Smooth muscle cell of the brain vasculature (primary cell): ENCODE measurements at regions not wholly inside any gene's neighbourhood (a gene's known extent, or its start where the extent isn't known, plus 50 kb on each side); places are given as distances from the start of the nearest gene placed in this dataset.
"Not testable (repeated sequence)": the region's sequence is repeated elsewhere in the genome, so short reads cannot be mapped to it uniquely, and the experiment has no call there.

Experiments used
- DNase-seq: peaks from one replicate; pipeline ENCODE4 v3.0.0-alpha.2; 2012; ENCODE audit warnings: low read depth, low spot score

DNA sequence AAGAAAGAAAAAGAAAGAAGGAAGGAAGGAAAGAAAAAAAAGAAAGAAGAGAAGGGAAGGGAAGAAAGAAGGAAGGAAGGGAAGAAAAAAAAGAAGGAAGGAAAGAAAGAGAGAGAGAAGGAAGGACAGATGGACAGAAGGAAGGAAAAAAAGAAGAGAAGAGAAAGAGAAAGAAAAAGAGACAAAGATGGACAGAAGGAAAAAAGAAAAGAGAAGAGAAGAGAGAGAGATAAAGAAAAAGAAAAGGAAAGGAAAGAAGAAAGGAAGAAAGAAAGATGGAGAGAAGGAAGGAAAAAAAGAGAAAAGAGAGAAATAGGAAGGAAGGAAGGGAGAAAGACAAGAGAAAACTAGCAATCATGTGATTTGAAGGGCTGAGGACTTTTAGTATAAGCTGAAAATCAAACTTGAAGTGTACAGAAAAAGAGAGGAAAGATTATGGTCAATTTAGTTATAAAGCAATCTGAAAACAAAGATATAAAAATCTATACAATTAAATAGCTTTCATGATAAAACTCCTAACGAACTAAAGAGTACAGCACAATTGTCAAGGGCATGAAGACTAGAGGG lies 115.3 kb downstream of the LTN1 start:
- no peak for DNase-seq

DNA sequence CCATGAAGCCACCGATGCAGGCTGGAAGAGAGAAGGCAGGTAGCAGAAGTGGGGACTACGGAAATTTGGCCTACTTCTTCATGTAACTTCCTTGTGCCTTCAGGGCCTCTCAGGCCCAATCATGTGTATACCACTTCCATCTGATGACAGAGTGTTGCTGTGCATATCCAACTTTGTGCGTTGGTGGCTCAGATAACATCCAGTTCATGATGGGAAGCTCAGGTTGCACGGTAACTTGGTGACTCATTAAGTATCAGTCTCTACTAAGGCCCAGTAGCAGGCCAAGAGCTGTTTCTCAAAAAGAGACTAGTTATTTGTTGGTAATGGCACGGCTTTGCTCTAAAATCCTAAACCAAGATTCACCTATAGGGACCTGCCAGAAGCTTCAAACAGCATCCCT lies 117.6 kb downstream of the LTN1 start:
- DNase-seq = no peak

DNA sequence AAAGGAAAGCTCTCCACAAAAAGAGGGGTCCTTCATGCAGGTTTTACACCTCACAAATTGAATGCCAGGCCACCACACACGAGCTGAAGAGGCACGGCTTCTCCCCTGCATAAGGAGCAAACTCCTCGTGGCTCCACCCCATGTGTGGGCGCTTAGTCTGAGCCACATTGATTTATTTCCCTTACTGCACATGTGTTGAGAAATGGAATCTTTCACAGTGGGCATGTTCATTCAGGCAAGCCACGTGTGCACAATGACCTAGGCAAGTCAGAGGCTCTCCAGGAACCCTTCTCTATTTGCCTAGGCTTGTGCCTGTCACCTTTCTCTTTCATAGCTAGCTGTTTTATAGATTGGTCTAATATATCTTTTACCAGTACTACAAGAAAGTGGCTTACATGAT lies 120.5 kb downstream of the LTN1 start:
- DNase-seq = no peak

DNA sequence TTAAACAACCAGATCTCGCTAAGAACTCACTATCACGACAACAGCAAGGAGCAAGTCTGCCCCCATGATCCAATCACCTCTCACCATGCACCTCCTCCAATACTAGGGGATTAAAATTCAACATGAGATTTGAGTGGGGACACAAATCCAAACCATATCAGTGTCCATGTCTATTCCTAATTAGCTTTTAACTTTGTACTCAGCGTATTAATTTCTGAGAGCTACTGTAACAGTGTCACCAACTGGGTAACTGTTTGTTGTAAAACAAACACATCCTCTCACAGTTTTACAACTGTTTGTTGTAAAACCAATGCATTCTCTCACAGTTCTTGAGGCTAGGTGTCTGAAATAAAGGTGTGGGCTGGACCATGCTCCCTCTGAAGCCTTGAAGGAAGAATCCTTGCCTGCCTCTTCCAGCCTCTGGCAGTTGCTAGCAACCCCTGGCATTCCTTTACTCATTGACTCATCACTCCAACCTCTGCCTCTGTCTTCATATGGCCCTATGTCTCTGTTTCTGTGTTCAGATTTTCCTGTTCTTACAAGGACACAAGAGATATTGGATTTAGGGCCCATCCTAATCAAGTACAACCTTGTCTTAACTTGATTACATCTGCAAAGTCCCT lies 121.2 kb downstream of the LTN1 start:
- DNase-seq = no peak

DNA sequence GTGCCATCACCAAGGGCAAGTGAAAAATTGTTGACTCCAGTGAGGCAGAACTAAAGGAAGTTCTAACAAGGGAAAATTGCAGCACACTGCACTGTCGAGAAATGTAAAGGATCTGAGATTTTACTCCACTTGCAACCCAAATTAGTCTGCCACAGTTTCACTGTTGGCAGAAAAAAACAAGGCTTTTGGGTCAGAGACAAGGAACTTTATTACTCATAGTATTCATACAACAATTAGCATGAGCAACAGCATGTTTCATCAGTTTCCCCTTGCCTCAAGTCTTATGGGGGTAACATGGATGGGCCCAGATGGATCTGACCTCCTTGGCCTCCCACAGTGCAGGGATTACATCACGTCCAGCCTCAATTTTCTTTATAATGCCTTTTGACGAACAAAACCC lies 125.3 kb downstream of the LTN1 start:
- DNase-seq = no peak

DNA sequence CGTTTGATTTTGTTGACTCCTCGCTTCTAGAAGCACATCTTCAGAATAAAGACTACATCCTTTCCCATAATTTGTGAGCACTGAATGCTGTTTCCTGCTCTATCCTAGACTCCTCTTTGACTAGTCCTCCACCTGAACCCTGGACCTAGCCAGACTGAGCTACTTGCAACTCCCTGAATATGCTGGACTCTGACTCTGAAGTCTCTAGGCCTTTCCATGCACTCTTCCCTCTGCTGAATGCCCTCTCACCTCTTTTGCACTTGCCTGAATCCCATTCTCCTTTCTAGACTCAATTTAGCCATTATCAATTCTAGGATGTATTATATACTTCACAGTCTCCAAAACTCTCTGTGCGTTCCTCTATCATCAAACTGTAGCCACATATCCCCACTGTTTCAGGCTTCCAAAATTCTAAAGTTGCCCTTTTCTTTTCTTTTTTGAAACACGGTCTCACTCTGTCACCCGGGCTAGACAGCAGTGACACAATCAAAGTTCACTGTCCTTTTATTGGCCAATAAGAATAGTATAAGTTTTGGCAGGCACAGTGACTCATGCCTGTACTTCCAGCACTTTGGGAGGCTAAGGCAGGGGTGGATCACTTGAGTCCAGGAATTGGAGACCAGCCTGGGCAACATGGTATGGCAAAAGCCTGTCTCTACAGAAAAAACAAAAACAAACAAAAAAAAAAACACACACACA lies 127.0 kb downstream of the LTN1 start:
- DNase-seq = no peak

DNA sequence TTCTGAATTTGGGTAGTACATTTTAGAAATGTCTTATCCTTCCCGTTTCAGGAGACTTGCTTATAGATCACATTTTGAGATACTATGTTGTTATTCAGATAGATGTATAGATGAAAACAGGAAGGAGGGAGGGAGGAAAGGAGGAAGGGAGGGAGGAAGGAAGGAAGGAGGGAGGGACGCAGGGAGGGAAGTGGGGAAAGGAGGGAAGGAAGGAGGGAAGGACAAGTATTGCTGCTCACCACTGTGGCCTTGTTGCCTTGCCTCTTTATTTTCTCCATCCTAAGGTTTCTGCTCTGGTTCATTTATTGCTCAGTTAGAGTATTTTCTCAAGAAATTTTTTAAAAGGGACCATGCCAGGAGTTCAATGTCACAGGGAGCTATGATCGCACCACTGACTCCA lies 134.3 kb downstream of the LTN1 start:
- DNase-seq = no peak

DNA sequence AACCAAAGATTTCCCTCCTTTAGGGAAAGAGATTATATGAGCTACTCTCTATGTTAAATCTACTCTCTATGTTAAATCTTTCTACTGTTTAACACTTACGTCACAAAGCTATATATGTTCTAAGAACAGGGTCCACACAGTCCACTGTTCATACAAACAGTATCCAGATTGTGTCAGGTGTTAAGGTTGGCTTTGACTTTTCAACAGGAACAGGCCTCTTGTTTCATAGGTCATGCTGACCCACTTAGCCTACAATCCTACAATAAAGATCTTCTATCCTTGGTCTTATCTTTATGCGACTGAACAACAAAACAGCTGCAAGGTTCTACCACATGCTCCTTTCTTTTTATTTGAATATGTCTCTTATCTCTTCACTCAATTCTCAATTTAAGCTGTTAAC lies 134.9 kb downstream of the LTN1 start:
- DNase-seq = no peak

DNA sequence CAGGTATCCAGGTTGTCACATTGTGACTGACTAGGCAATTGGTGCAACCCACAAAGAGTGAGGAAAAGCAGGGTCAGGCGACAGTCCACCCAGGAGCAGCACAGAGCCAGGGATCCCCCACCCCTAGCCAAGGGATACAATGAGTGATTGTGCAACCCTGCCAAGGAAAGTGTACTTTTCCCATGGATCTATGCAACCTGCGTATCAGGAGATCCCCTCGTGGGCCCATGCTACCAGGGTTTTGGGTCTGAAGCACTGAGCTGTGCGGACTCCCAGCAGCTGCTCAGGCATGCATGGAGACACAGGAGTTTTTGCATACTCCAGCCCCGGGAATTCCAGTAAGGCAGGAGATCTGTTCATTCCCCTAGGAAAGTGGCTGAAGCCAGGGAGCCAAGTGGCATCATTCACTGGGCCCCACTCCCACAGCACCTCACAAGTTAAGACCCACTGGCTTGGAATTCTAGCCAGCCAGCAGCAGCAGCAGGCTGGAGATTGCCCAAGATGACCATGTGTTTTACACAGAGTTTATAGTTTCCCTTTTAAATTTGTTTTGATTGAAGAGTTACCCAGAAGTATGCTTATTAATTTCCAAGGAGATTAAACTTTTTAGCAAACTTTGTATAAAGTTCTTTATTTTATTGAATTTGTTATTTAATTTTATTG lies 136.0 kb downstream of the LTN1 start:
- no peak for DNase-seq

DNA sequence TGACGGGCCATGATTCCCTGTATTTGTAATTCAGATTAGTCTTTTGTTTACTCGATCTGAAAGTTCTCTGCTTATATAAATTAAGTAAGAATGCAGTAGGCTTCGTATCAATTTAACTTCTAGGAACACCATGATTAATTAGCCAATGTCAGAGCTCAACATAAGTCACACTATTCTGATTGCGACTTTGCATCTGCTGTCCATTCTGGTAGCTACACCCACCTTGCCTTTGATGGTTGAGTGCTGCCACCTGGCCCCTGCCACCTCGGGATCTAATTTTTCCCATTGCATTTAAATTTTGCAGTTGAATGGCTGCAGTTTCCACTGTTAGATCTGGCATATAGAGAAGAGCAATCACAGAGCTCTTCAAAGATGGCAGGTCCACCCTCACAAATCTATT lies 140.0 kb downstream of the LTN1 start:
- no peak for DNase-seq

DNA sequence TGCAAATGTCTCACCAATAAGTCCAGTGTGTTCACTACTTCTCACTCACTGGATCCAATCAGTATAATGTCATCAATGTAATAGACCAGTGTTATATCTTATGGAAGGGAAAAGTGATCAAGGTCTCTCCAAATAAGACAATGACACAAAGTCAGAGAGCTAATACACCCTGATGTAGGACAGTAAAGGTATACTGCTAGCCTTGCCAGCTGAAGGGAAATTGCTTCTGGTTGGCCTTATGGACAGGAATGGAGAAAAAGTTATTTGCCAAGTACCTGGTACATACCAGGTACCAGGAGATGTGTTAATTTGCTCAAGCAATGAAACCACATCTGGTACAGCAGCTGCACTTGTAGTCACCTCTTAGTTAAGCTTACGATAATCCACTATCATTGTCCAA lies 141.0 kb downstream of the LTN1 start:
- DNase-seq = no peak

DNA sequence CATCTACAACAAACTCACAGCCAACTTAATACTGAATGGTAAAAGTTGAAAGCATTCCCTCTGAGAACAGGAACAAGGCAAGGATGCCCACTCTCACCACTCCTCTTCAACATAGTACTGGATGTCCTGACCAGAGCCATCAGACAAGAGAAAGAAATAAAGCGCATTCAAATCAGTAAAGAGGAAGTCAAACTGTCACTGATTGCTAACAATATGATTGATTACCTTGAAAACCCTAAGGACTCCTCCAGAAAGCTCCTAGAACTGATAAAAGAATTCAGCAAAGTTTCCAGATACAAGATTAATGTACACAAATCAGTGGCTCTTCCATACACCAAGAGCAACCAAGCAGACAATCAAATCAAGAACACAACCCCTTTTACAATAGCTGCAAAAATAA lies 153.4 kb downstream of the LTN1 start:
- not testable (repeated sequence) for DNase-seq

DNA sequence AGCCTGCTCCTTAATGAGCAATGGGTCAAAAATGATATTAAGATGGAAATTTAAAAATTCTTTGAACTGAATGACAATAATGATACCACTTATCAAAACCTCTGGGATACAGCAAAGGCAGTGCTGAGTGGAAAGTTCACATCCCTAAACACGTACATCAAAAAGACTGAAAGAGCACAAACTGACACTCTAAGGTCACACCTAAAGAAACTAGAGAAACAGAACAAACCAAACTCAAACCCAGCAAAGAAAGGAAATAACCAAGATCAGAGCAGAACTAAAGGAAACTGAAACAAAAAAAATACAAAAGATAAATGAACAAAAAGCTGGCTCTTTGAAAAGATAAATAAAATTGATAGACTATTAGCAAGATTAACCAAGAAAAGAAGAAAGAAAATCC lies 155.3 kb downstream of the LTN1 start:
- not testable (repeated sequence) for DNase-seq

DNA sequence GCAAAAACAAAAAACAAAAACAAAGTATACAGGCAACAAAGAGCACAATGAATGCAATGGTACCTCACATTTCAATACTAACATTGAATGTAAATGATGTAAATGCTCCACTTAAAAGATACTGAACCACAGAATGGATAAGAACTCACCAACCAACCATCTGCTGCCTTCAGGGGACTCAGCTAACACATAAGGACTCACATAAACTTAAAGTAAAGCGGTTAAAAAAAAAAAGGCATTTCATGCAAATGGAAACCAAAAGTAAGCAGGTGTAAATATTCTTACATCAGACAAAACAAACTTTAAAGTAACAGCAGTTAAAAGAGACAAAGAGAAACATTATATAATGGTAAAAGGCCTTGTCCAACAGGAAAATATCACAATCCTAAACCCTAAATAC lies 156.1 kb downstream of the LTN1 start:
- DNase-seq = not testable (repeated sequence)

DNA sequence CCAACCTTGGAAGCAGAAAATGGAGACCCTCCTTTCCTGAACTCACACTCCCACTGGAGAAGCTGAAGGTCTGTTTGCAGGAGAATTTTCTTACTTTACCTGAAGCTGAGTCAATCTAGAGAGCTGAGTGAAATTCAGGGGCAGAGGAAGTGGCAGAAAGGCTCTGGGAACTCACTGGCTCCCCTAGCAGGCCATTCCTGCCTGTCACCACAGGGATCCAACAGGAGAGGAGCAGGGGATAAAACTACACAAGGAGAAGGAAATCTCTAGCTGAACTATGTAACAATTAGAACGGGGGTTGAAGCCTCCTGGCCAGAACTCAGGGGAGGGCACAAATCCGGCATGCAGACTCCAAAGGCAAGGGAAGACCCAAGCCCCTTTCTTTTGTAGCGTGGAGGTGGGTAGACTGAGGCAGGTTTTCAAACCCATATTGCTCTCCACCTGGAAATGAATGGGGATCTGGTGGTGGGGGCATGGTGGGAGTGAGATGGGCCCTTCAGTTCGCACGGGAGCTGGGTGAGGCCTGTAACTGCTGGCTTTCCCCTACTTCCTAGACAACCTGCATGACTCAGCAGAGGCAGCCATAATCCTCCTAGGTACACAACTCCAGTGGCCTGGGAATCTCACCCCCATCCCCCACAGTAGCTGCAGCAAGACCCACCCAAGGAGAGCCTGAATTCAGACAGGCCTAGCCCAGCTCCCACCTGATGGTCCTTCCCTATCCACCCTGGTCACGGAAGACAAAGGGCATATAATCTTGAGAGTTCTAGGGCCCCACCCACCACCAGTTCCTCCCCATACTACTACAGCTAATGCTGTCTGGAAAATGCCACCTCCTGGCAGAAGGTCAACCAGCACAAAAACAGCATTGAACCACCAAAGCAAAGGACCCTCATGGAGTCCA lies 158.1 kb downstream of the LTN1 start:
- no peak for DNase-seq

DNA sequence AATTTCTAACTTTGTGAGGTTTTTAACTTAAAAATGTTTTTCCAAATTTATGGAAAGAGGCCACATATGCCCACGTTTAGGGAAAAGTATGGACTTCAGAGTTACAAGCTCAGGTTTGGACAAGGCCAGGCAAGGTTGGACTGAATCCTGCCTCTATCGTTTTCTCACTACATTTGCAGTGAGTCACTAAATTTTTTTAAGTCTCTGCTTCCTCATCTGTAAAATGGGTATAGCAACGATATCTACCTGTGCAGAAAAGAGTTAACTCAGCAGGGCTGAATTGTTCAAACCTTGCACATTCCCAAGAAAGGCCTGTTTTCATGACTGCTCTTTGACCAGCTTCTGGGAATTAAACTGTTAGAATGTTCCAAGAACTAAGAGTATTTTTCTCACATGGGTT lies 159.1 kb downstream of the LTN1 start:
- no peak for DNase-seq

DNA sequence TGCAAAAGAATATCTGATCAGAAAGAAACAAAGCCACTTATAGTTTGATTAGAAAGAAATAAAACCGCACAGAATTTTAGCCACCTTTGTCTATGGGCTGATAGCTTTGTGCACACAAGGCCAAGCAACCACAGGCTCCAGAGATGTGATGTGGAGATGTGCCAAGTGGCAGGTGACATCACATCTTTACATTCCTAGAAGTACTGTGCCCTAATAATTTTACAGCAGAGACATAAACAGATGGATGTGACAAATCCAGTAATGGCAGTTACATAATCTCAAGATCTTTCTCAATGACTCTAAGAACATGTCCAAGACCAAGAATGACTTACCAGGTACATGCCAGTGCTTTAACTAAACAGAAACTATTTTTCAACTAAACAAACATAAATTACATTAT lies 159.5 kb downstream of the LTN1 start:
- DNase-seq = no peak

DNA sequence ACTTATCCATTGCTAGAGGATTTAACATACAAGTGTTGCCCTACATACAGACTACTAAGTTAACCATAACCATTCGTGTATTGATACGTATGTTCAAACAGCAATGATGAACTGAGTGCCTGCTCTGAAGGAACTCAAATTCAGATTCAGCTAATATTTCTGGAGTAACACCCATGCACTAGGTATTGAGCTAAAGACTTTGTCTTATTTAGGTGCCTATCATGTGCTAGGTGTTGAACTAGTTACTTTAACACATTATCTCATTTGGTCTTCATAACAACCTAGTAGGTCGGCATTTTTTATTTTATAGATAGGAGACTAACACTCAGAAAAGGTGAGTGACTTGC lies 160.0 kb downstream of the LTN1 start:
- DNase-seq = no peak

DNA sequence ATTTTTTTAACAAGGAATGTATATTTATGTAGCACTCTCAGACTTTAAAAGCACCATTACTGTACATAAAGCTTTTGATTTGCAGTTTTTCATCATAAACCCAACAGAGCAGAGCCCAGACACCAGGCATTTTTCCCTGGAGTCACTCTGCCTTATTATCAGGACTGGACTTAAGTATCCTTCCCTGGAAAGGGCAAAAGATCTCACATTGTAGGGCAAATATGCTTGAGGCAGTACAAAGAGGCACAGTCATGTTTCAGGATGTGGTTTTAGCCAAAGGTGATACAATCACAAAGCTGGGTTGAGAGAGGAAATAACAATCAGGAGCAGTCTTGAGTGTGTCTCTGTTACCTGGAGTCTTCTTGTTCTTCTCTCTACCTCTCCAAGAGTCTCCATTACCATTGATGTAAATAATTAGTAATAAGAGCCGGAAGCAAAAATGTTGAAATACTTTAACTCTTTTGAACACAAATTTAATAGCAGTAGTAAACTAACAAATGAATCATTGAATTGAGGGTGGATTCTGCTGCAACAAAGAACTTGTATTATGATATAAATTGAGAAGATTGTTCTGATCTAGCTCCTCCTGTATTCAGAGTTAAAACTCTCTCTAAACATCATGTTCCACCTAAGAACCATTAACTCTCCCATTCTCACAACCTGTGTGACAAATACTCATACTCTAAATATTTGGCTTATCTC lies 160.5 kb downstream of the LTN1 start:
- DNase-seq = no peak

DNA sequence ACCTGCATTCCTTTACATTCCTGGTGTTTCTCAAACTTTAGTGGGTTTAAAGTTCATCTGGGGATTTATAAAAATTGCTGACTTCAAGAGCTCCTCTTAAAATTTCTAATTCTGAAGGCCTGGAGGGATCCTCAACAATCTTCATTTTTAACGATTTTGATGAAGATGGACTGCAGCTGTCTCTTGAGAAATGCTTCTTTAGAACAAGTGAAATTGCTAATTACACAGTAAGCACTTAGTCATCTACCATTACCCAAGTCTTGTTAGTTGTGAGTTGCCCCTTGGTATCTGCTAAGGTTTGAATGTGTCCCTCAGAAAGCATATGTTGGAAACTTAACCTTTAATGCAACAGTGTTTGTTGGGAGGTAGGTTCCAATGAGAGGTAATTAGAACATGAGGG lies 163.7 kb downstream of the LTN1 start:
- no peak for DNase-seq

DNA sequence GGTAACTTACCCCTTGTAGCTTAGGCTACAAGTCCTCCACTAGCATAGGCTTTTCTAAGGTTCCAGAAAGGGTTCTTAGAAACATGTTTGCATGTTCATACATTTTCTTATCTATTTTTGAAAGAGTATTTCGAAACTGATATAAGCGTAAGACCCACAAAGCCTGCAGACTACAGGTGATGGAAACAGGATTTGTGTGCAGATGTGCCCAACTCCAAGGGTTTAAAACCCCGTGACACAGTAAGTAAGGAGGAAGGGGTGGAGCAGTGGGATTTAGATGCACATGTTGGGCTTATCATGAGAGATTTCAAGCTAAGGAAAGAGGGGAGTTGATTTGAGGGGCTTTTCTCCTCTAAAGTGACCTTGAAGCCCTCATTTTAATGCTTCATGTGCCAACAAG lies 164.7 kb downstream of the LTN1 start:
- DNase-seq = no peak
